ENCODE measurements at regions not wholly inside any gene's neighbourhood (a gene's known extent, or its start where the extent isn't known, plus 50 kb on each side); places are given as distances from the start of the nearest gene placed in this dataset.

DNA sequence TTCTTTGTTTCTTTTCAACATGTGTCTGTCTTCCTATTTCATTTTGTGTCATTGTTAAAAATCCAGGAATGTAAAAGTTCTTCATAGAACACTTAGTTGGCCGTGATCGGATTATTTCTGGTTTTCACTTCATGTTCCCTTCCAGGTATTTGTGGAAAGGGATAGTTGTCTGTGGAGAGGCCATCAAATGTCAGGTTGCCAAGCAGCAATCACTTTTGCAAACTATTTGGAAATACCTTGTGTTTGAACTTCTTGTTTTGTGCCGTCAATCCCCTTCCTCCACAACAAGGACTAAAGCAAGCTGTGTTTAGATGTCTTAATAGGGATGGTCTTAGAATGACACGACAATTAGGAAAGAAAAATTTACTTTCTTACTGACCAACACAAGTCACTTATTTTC is 116.9 kb upstream of the MPDZ start:
- TF ChIP-seq CTCF (IDR thresholded peaks at IDR 0.05; ENCODE audit: low read depth, low read length) (no peak), EZH2phosphoT487 (IDR thresholded peaks at IDR 0.05; ENCODE audit: low read depth) (no peak)

Data from OCI-LY3 (cell line).